ENCODE measurements at regions not wholly inside any gene's neighbourhood (a gene's known extent, or its start where the extent isn't known, plus 50 kb on each side); places are given as distances from the start of the nearest gene placed in this dataset.

DNA sequence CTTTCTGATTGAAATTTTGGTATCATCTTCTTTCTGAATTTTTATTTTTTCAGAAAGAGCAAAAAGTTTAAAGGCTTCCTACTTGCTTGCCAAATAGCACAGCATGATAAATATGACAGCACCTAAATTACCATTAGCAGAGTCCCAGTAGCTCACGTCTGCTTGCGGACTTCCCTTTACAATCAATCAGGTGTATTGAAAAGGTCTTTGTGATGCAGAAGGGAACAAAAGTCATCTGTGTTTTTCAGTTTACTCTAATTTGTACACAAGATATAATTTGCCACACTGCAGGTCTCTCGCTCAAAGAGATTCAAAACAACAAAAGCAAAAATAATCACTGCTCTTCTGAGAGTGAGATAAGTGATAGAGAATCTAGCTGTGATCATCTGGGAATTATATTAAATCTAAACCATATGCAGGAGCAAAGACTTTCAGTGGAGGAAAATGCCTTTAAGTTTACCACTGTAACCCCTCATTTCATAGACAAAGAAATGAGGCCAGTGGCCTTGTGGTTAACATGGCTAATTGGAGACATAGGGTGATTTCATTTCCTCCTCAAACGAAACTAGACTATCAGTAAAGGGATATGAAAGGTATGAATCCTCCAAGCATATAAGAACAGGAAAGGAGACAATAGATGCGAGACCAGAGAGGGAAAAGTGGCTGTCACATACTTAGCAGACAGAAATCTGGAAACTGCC, 240.8 kb upstream of the TMPO start:
- no peak for DNase-seq (ENCODE audit: low read depth in 2 of 2)

GRCh38 chr12:98275131-98275475, 240.3 kb upstream of the TMPO start:
- no peak for DNase-seq (ENCODE audit: low read depth in 2 of 2)

DNA sequence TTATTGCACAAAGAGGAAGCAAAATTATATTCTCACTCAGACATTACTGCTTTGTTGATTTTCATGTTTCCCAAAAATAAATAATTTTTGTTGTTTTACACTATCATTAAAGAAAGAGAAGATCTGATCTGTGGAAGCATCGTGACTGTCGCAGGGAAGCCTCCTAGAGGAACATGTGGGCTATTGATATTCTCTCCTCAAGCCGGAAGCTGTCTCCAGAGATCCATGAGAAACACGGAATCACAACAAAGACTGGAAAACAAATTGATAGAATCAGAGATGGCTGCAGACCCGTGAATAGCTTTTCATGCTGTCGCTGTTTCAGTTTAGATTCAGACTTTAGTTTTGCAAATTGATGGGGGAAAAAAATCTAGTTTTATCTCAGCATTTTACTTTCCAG, 235.2 kb upstream of the TMPO start:
- DNase-seq (ENCODE audit: low read depth in 2 of 2), result no peak

- DNase-seq (ENCODE audit: low read depth in 2 of 2), result no peak
Measured at GRCh38 chr12:98280621-98281020, 234.8 kb upstream of the TMPO start.

- DNase-seq (ENCODE audit: low read depth in 2 of 2), result no peak
Measured at GRCh38 chr12:98291828-98292227, 223.6 kb upstream of the TMPO start.

DNA sequence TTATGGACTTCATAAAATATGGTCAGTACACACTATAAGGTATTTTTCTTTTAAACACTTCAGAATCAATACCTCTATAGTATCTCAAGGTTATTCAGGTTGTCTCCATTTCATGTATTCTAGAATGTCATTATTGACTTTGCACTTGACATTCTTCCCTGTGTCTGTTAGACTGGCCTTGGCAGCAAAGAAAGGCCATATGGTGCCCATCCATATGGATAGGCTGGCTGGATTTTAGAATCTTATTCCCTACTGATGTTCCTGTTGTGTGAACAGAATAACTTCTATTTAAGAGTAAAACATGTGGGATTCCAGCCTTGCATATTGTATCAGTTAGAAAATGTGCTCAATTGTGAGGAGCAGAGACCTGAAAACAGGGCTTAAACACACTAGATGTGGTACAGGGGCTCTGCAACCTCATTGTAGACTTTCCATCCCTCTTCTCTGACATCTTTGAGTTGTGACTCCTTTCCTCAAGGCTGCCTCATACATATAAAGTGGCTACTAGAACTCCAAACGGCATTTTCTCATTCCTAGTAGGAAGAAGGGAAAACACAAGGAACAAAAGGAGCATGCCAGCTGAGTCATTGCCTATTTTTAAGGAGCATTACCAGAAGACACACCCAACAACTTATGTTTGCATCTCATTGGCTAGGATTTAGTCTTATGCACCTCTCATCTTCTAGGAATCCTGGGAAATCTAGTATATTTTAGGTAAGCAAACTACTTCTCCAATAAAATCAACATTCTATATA, 221.2 kb upstream of the TMPO start:
- no peak for DNase-seq (ENCODE audit: low read depth in 2 of 2)

- no peak for DNase-seq (ENCODE audit: low read depth in 2 of 2)
Measured at GRCh38 chr12:98295681-98296080, 219.7 kb upstream of the TMPO start.

DNA sequence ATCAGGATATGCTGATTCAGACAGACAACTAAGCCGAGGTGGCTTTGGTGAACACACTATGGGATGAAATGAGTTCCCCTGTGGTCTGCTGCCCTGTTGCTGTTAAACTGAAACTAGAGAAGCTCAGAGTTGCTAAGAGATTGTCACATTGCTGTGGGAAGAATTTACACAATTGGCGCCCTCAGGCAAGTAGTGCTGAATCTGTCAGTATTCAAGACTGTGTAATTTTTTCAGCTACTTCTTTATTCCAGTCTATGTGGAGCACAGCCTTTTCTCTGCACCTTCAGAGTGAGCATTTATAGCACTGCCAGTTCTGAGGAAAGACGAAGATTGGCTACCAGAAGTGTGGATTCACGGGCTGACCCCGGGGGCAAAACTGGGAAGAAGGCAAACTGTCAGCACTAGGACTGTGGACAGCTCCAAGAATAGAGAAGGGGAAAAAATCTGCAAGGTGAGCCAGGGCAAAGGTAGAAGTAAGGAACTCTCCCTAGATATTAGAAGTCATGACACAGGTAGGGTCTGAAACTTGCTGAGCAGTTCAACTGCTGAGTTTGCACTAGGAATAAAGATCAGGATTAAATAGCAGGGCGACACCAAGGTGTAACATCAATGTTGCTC, 218.8 kb upstream of the TMPO start:
- no peak for DNase-seq (ENCODE audit: low read depth in 2 of 2)

GRCh38 chr12:98297538-98297937, 217.9 kb upstream of the TMPO start:
- no peak for DNase-seq (ENCODE audit: low read depth in 2 of 2)

DNA sequence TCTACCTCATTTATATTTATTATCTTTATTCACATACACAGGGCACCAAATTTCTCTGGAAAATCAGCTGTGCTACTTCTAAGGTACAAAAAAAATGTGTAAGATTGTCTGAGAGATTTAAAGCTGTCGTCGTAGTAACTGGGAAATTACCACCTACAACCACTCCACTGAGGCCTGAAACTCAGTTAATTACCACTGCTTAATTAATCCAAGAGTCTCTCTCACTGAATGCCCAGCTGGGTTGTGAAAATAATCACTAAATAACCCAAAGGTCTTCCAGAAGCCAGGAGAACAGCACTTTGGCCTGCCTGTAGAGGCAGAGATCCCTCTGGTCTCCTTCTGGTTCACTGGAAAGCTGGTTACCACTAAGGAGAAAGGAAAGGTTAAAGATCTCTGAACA, 207.2 kb upstream of the TMPO start:
- DNase-seq (ENCODE audit: low read depth in 2 of 2), result no peak

- DNase-seq (ENCODE audit: low read depth in 2 of 2), result no peak
Measured at GRCh38 chr12:98317939-98318899, 197.2 kb upstream of the TMPO start.

GRCh38 chr12:98319716-98320425, 195.5 kb upstream of the TMPO start:
- DNase-seq (ENCODE audit: low read depth in 2 of 2), result no peak

DNA sequence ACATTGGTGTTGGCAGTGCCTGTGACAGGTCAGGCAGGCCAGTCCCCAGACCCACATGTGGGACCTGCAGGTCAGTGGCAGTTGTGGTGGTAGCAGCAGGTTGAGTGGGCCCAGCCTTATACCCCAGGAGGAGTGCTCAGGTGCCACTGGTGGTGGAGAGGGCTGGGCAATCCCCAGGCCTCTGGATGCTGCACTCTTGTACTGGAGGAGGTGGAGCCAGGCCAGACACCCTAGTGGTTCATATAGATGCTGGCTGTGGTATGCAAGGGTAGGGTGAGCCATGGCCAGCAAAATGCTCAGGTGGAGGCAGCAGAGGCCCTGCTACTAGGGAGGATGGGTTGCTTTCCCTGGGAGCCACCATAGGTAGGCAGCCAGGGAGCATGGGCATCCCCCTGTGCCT, 190.4 kb upstream of the TMPO start:
- no peak for DNase-seq (ENCODE audit: low read depth in 2 of 2)

DNA sequence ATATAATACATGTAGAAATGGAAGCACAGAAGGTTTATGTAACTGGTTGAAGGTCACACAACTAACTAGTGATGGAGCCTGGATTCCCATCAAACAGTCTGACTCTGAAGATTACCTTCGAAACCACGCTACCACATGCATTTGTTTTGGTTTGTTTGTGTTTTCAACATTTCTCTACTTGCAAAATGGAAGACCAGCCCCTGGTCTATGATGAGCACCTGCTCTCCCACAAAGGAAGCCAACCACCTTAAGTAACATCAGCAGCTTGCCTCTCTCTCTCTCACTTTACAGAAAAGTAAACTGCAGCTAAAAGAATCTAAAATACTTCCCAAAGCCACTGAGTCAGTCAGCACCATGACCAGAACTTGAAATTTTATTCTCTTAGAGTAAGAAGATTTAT, 186.9 kb upstream of the TMPO start:
- no peak for DNase-seq (ENCODE audit: low read depth in 2 of 2)

GRCh38 chr12:98329589-98329988, 185.8 kb upstream of the TMPO start:
- no peak for DNase-seq (ENCODE audit: low read depth in 2 of 2)

GRCh38 chr12:98332642-98333041, 182.7 kb upstream of the TMPO start:
- DNase-seq (ENCODE audit: low read depth in 2 of 2), result no peak

GRCh38 chr12:98334768-98335167, 180.6 kb upstream of the TMPO start:
- no peak for DNase-seq (ENCODE audit: low read depth in 2 of 2)

DNA sequence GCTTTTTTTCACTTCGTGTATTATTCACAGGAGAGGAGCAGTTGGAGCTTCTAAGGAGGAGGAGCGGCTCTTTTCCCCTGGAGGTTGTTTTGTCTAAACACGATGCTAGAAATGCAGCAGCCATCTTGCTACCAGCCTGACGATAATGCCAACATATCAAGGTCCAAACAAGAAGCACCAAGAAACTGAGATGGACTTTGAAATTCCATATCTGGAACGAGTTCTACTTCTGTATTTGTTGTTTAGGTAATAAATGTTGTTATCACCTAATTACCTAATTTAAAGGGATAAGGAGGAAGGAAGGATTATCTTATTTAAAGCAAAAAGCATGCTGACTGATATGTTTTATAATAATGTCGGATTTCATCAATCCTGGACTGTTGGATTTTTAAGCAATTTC, 174.4 kb upstream of the TMPO start:
- no peak for DNase-seq (ENCODE audit: low read depth in 2 of 2)

DNA sequence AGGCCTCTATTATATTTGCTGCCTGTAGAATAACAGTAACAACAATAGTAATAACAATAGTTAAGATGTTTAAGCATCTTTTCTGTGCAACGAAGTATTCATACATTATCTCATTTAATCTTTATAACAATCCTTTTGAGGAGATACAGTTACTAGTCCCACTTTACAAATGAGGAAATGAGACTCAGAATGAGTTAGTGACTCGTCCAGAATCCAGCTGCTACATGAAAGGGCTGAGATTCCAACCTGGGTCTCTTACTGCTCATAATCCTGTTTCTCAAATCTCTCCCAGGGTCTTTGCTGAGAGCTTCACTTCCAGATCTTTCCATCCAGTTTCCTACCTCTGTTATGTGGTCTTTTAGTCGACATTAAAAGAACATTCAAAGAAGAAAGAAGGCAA, 173.7 kb upstream of the TMPO start:
- no peak for DNase-seq (ENCODE audit: low read depth in 2 of 2)

- no peak for DNase-seq (ENCODE audit: low read depth in 2 of 2)
Measured at GRCh38 chr12:98343002-98343567, 172.3 kb upstream of the TMPO start.
